ENCODE measurements at regions not wholly inside any gene's neighbourhood (a gene's known extent, or its start where the extent isn't known, plus 50 kb on each side); places are given as distances from the start of the nearest gene placed in this dataset.
"Not testable (repeated sequence)": the region's sequence is repeated elsewhere in the genome, so short reads cannot be mapped to it uniquely, and the experiment has no call there.

GRCh38 chr6:102764317-102764716, 1370.8 kb downstream of the GRIK2 start:
- Mint-ChIP-seq H3K27me3 (ENCODE audit: unreplicated experiment) (peaks cover 5% of the 10 kb centered on the region), H3K4me3 (ENCODE audit: unreplicated experiment) (no peak overlapping the region), H3K27ac (ENCODE audit: unreplicated experiment) (no peak overlapping the region), H3K36me3 (ENCODE audit: unreplicated experiment) (peaks cover 7% of the 10 kb centered on the region), H3K9me3 (ENCODE audit: unreplicated experiment) (peaks cover 4% of the 10 kb centered on the region), H3K4me1 (ENCODE audit: low read depth, unreplicated experiment) (peaks cover 3% of the 10 kb centered on the region)
- DNase-seq = no peak
- TF ChIP-seq CTCF (IDR thresholded peaks at IDR 0.05; ENCODE audit: partially characterized antibody, unreplicated experiment) = no peak

GRCh38 chr6:102763891-102764290, 1370.4 kb downstream of the GRIK2 start:
- H3K27me3 Mint-ChIP-seq (ENCODE audit: unreplicated experiment) = peaks cover 4% of the 10 kb centered on the region
- H3K36me3 Mint-ChIP-seq (ENCODE audit: unreplicated experiment) = peaks cover 3% of the 10 kb centered on the region
- TF ChIP-seq CTCF (IDR thresholded peaks at IDR 0.05; ENCODE audit: partially characterized antibody, unreplicated experiment) = no peak
- peaks cover 3% of the 10 kb centered on the region for H3K4me1 Mint-ChIP-seq (ENCODE audit: low read depth, unreplicated experiment)
- no peak overlapping the region for H3K27ac Mint-ChIP-seq (ENCODE audit: unreplicated experiment)
- no peak overlapping the region for H3K4me3 Mint-ChIP-seq (ENCODE audit: unreplicated experiment)
- no peak for DNase-seq
- peaks cover 1% of the 10 kb centered on the region for H3K9me3 Mint-ChIP-seq (ENCODE audit: unreplicated experiment)

GRCh38 chr6:102761872-102762271, 1368.4 kb downstream of the GRIK2 start:
- H3K36me3 Mint-ChIP-seq (ENCODE audit: unreplicated experiment) = no peaks in the 10 kb centered on the region
- peaks cover 5% of the 10 kb centered on the region for H3K4me1 Mint-ChIP-seq (ENCODE audit: low read depth, unreplicated experiment)
- no peak for TF ChIP-seq CTCF (IDR thresholded peaks at IDR 0.05; ENCODE audit: partially characterized antibody, unreplicated experiment)
- H3K27ac Mint-ChIP-seq (ENCODE audit: unreplicated experiment) = no peak overlapping the region
- no peak overlapping the region for H3K4me3 Mint-ChIP-seq (ENCODE audit: unreplicated experiment)
- H3K9me3 Mint-ChIP-seq (ENCODE audit: unreplicated experiment) = no peaks in the 10 kb centered on the region
- DNase-seq = no peak
- H3K27me3 Mint-ChIP-seq (ENCODE audit: unreplicated experiment) = no peaks in the 10 kb centered on the region

- no peak for DNase-seq
- peaks cover 2% of the 10 kb centered on the region for H3K27me3 Mint-ChIP-seq (ENCODE audit: unreplicated experiment)
- H3K36me3 Mint-ChIP-seq (ENCODE audit: unreplicated experiment) = no peaks in the 10 kb centered on the region
- peaks cover 5% of the 10 kb centered on the region for H3K4me1 Mint-ChIP-seq (ENCODE audit: low read depth, unreplicated experiment)
- H3K4me3 Mint-ChIP-seq (ENCODE audit: unreplicated experiment) = no peak overlapping the region
- H3K27ac Mint-ChIP-seq (ENCODE audit: unreplicated experiment) = no peak overlapping the region
- no peak for TF ChIP-seq CTCF (IDR thresholded peaks at IDR 0.05; ENCODE audit: partially characterized antibody, unreplicated experiment)
- peaks cover 1% of the 10 kb centered on the region for H3K9me3 Mint-ChIP-seq (ENCODE audit: unreplicated experiment)
These were observed 1365.9 kb downstream of the GRIK2 start for GRCh38 chr6:102759415-102759814.

GRCh38 chr6:102758536-102758935, 1365.0 kb downstream of the GRIK2 start:
- H3K27me3 Mint-ChIP-seq (ENCODE audit: unreplicated experiment); H3K27ac Mint-ChIP-seq (ENCODE audit: unreplicated experiment); H3K9me3 Mint-ChIP-seq (ENCODE audit: unreplicated experiment); DNase-seq; H3K36me3 Mint-ChIP-seq (ENCODE audit: unreplicated experiment); H3K4me1 Mint-ChIP-seq (ENCODE audit: low read depth, unreplicated experiment); H3K4me3 Mint-ChIP-seq (ENCODE audit: unreplicated experiment): not testable (repeated sequence)

All from glutamatergic neuron (in vitro differentiated cells).